ENCODE measurements at regions not wholly inside any gene's neighbourhood (a gene's known extent, or its start where the extent isn't known, plus 50 kb on each side); places are given as distances from the start of the nearest gene placed in this dataset.
"Not testable (repeated sequence)": the region's sequence is repeated elsewhere in the genome, so short reads cannot be mapped to it uniquely, and the experiment has no call there.

- no peak for DNase-seq (ENCODE audit: low read depth)
- H3K4me3 ChIP-seq (ENCODE audit: low read depth, low read length): no peak overlapping the region
Measured at GRCh38 chr15:96462768-96463750, 132.6 kb downstream of the NR2F2 start.

- H3K4me3 ChIP-seq (ENCODE audit: low read depth, low read length): no peak overlapping the region
- DNase-seq (ENCODE audit: low read depth): no peak
Measured at GRCh38 chr15:96466389-96466947, 136.0 kb downstream of the NR2F2 start.

- no peak for DNase-seq (ENCODE audit: low read depth)
- no peak overlapping the region for H3K4me3 ChIP-seq (ENCODE audit: low read depth, low read length)
Measured at GRCh38 chr15:96468036-96468435, 137.5 kb downstream of the NR2F2 start.

GRCh38 chr15:96470681-96471310 lies 140.3 kb downstream of the NR2F2 start:
- no peak overlapping the region for H3K4me3 ChIP-seq (ENCODE audit: low read depth, low read length)
- no peak for DNase-seq (ENCODE audit: low read depth)

- no peak overlapping the region for H3K4me3 ChIP-seq (ENCODE audit: low read depth, low read length)
- no peak for DNase-seq (ENCODE audit: low read depth)
Measured at GRCh38 chr15:96472681-96473080, 142.2 kb downstream of the NR2F2 start.

- no peak overlapping the region for H3K4me3 ChIP-seq (ENCODE audit: low read depth, low read length)
- no peak for DNase-seq (ENCODE audit: low read depth)
Measured at GRCh38 chr15:96473556-96473955, 143.1 kb downstream of the NR2F2 start.

GRCh38 chr15:96474231-96474664 lies 143.7 kb downstream of the NR2F2 start:
- no peak overlapping the region for H3K4me3 ChIP-seq (ENCODE audit: low read depth, low read length)
- DNase-seq (ENCODE audit: low read depth): no peak

- DNase-seq (ENCODE audit: low read depth): no peak
- H3K4me3 ChIP-seq (ENCODE audit: low read depth, low read length): no peak overlapping the region
Measured at GRCh38 chr15:96477227-96477626, 146.7 kb downstream of the NR2F2 start.

GRCh38 chr15:96484412-96484811 lies 153.9 kb downstream of the NR2F2 start:
- H3K4me3 ChIP-seq (ENCODE audit: low read depth, low read length); DNase-seq (ENCODE audit: low read depth): not testable (repeated sequence)

GRCh38 chr15:96484830-96485229 lies 154.3 kb downstream of the NR2F2 start:
- no peak overlapping the region for H3K4me3 ChIP-seq (ENCODE audit: low read depth, low read length)
- no peak for DNase-seq (ENCODE audit: low read depth)

- no peak overlapping the region for H3K4me3 ChIP-seq (ENCODE audit: low read depth, low read length)
- no peak for DNase-seq (ENCODE audit: low read depth)
Measured at GRCh38 chr15:96487245-96487644, 156.7 kb downstream of the NR2F2 start.

GRCh38 chr15:96491066-96491699 lies 160.7 kb downstream of the NR2F2 start:
- DNase-seq (ENCODE audit: low read depth); H3K4me3 ChIP-seq (ENCODE audit: low read depth, low read length): not testable (repeated sequence)

GRCh38 chr15:96491700-96492644 lies 161.5 kb downstream of the NR2F2 start:
- not testable (repeated sequence) for H3K4me3 ChIP-seq (ENCODE audit: low read depth, low read length); DNase-seq (ENCODE audit: low read depth)

- no peak for DNase-seq (ENCODE audit: low read depth)
- no peak overlapping the region for H3K4me3 ChIP-seq (ENCODE audit: low read depth, low read length)
Measured at GRCh38 chr15:96494505-96494904, 164.0 kb downstream of the NR2F2 start.

- DNase-seq (ENCODE audit: low read depth): no peak
- no peak overlapping the region for H3K4me3 ChIP-seq (ENCODE audit: low read depth, low read length)
Measured at GRCh38 chr15:96495386-96495785, 164.9 kb downstream of the NR2F2 start.

GRCh38 chr15:96497951-96498350 lies 167.5 kb downstream of the NR2F2 start:
- H3K4me3 ChIP-seq (ENCODE audit: low read depth, low read length): no peak overlapping the region
- DNase-seq (ENCODE audit: low read depth): no peak

- no peak overlapping the region for H3K4me3 ChIP-seq (ENCODE audit: low read depth, low read length)
Measured at GRCh38 chr15:96500508-96500907, 170.0 kb downstream of the NR2F2 start.

GRCh38 chr15:96501362-96501761 lies 170.9 kb downstream of the NR2F2 start:
- no peak for DNase-seq (ENCODE audit: low read depth)

More at GRCh38 chr15:96500508-96500907, 170.0 kb downstream of the NR2F2 start:
- no peak for DNase-seq (ENCODE audit: low read depth)

GRCh38 chr15:96502196-96502595 lies 171.7 kb downstream of the NR2F2 start:
- no peak for DNase-seq (ENCODE audit: low read depth)
- no peak overlapping the region for H3K4me3 ChIP-seq (ENCODE audit: low read depth, low read length)

More at GRCh38 chr15:96501362-96501761, 170.9 kb downstream of the NR2F2 start:
- no peak overlapping the region for H3K4me3 ChIP-seq (ENCODE audit: low read depth, low read length)

Measured in skeletal muscle cell (primary cell).